ENCODE measurements at regions not wholly inside any gene's neighbourhood (a gene's known extent, or its start where the extent isn't known, plus 50 kb on each side); places are given as distances from the start of the nearest gene placed in this dataset.

DNA sequence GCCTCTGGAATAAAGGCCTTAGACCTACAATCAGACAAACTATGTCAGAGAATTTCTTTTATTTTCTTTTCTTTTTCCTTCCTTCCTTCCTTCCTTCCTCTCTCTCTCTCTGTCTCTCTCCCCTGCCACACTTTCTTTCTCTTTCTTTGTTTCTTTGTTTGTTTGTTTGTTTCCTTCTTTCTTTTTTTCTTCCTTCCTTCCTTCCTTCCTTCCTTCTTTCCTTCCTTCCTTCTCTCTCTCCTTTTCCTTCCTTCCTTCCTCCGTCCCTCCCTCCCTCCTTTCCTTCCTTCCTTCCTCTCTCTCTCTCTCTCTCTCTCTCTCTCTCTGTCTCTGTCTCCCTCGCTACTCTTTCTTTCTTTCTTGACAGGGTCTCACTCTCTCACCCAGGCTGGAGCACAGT, 242.6 kb downstream of the GATA3 start (continued):
- TF ChIP-seq, protein P1, sequence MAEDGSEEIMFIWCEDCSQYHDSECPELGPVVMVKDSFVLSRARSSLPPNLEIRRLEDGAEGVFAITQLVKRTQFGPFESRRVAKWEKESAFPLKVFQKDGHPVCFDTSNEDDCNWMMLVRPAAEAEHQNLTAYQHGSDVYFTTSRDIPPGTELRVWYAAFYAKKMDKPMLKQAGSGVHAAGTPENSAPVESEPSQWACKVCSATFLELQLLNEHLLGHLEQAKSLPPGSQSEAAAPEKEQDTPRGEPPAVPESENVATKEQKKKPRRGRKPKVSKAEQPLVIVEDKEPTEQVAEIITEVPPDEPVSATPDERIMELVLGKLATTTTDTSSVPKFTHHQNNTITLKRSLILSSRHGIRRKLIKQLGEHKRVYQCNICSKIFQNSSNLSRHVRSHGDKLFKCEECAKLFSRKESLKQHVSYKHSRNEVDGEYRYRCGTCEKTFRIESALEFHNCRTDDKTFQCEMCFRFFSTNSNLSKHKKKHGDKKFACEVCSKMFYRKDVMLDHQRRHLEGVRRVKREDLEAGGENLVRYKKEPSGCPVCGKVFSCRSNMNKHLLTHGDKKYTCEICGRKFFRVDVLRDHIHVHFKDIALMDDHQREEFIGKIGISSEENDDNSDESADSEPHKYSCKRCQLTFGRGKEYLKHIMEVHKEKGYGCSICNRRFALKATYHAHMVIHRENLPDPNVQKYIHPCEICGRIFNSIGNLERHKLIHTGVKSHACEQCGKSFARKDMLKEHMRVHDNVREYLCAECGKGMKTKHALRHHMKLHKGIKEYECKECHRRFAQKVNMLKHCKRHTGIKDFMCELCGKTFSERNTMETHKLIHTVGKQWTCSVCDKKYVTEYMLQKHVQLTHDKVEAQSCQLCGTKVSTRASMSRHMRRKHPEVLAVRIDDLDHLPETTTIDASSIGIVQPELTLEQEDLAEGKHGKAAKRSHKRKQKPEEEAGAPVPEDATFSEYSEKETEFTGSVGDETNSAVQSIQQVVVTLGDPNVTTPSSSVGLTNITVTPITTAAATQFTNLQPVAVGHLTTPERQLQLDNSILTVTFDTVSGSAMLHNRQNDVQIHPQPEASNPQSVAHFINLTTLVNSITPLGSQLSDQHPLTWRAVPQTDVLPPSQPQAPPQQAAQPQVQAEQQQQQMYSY (CRISPR knock-in tag; IDR thresholded peaks at IDR 0.05), result no peak
- TF ChIP-seq IKZF2 (IDR thresholded peaks at IDR 0.05) (no peak), POLR2A (IDR thresholded peaks at IDR 0.05; ENCODE audit: low read depth, low read length) (no peak), USF2 (IDR thresholded peaks at IDR 0.05; ENCODE audit: borderline replicate concordance, low read depth, low read length) (no peak), E2F4 (IDR thresholded peaks at IDR 0.05; ENCODE audit: low read depth, low read length) (no peak)

- Histone ChIP-seq H4K20me1 (ENCODE audit: control insufficient read depth, insufficient read depth) (no peaks in the 10 kb centered on the region), H3K4me1 (ENCODE audit: control insufficient read depth, insufficient read depth, low read length) (no peaks in the 10 kb centered on the region), H3K27ac (ENCODE audit: control insufficient read depth, insufficient read depth) (no peak overlapping the region), H3K79me2 (ENCODE audit: control insufficient read depth, insufficient read depth, low read length) (no peaks in the 10 kb centered on the region), H3K9ac (ENCODE audit: control insufficient read depth, insufficient read depth, low read length) (no peak overlapping the region), H3K4me3 (no peak overlapping the region), H3K4me2 (ENCODE audit: control insufficient read depth, insufficient read depth) (no peak overlapping the region), H2AFZ (ENCODE audit: control insufficient read depth, low read depth, low read length) (no peak overlapping the region), H3K27me3 (replicated peaks in 1 of 2; ENCODE audit: control insufficient read depth in 2 of 2, insufficient read depth in 2 of 2, low read length in 1 of 2) (no peaks in the 10 kb centered on the region; a peak in 1 of 4 replicates), H3K9me3 (replicated peaks; ENCODE audit: control insufficient read depth, insufficient read depth, low read length) (no peaks in the 10 kb centered on the region), H3K36me3 (ENCODE audit: control insufficient read depth in 2 of 2, insufficient read depth in 2 of 2, low read length in 1 of 2) (no peaks in the 10 kb centered on the region)
- ChIA-PET RAD21 (ENCODE audit: unreplicated experiment) (no interaction called here), CTCF (interaction anchor here (0.6 kb wide), 1 partner anchor 245 kb away, joined by 3 read pairs; no protein-coding TSS in a partner anchor), SMC1A (ENCODE audit: uncharacterized antibody, unreplicated experiment) (no interaction called here), POLR2A (no interaction called here)
- WGBS (ENCODE audit: insufficient coverage, insufficient replicate concordance, low lambda C conversion rate, missing lambda C conversion rate), result 0% methylated on average over 1 of the region's 1 CpG
- FAIRE-seq (no peak), ATAC-seq (no peak), DNase-seq (ENCODE audit: low read depth, low spot score) (no peak)
- TF ChIP-seq NFIC (IDR thresholded peaks at IDR 0.05; ENCODE audit: low read depth, low read length) (no peak), CBX5 (IDR thresholded peaks at IDR 0.05; ENCODE audit: low read depth) (no peak), IRF4 (IDR thresholded peaks at IDR 0.05; ENCODE audit: low read depth, low read length) (no peak), MAX (IDR thresholded peaks at IDR 0.05; ENCODE audit: low read depth, low read length) (no peak)
- TF ChIP-seq, protein P2, sequence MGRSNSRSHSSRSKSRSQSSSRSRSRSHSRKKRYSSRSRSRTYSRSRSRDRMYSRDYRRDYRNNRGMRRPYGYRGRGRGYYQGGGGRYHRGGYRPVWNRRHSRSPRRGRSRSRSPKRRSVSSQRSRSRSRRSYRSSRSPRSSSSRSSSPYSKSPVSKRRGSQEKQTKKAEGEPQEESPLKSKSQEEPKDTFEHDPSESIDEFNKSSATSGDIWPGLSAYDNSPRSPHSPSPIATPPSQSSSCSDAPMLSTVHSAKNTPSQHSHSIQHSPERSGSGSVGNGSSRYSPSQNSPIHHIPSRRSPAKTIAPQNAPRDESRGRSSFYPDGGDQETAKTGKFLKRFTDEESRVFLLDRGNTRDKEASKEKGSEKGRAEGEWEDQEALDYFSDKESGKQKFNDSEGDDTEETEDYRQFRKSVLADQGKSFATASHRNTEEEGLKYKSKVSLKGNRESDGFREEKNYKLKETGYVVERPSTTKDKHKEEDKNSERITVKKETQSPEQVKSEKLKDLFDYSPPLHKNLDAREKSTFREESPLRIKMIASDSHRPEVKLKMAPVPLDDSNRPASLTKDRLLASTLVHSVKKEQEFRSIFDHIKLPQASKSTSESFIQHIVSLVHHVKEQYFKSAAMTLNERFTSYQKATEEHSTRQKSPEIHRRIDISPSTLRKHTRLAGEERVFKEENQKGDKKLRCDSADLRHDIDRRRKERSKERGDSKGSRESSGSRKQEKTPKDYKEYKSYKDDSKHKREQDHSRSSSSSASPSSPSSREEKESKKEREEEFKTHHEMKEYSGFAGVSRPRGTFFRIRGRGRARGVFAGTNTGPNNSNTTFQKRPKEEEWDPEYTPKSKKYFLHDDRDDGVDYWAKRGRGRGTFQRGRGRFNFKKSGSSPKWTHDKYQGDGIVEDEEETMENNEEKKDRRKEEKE (IDR thresholded peaks at IDR 0.05), result no peak
- intact Hi-C loops (cut with micrococcal nuclease; ENCODE audit: unreplicated experiment) (no loop called here), in situ Hi-C loops (cut with MboI) (no loop called here)
- no TSS peak for BruUV-seq (replicated peaks)
These were observed 243.5 kb downstream of the GATA3 start for GRCh38 chr10:8297959-8298358.
